NT2/D1 (cell line): ENCODE measurements at regions not wholly inside any gene's neighbourhood (a gene's known extent, or its start where the extent isn't known, plus 50 kb on each side); places are given as distances from the start of the nearest gene placed in this dataset.

Source experiments
- YY1 ChIP-seq: IDR thresholded peaks from 2 replicates; pipeline ENCODE4 v1.6.1; 2011; ENCODE audit not compliant: insufficient read length, insufficient read depth
- ZNF274 ChIP-seq: IDR thresholded peaks from 2 replicates; pipeline ENCODE4 v1.6.1; 2011; ENCODE audit warnings: mild to moderate bottlenecking, low read depth, low read length

DNA sequence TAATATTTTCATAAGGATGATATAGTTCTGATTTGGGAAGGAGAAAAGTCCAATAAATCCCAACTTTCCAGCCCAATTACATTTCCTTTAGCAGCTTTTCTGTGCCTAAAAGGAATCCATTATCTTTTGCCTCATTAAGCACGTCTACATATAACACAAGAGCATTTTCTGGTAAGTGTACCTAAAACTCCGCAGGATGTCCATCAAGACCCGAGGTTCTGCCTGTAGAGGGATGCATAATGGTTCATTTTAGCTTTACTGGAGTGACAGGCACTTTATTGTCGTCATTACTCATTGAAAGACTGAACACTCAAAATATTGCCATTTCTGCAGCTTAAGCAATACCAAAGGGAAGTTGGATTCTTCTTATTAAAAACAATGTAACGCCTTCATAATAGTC is 669.0 kb downstream of the PRELID2 start:
- TF ChIP-seq ZNF274 = no peak
- no peak for TF ChIP-seq YY1
